ENCODE measurements at regions not wholly inside any gene's neighbourhood (a gene's known extent, or its start where the extent isn't known, plus 50 kb on each side); places are given as distances from the start of the nearest gene placed in this dataset.

- TF ChIP-seq ZNF462 (CRISPR knock-in tag; IDR thresholded peaks at IDR 0.05) (no peak), ETS1 (IDR thresholded peaks at IDR 0.05) (no peak), ZNF331 (CRISPR knock-in tag; IDR thresholded peaks at IDR 0.05; ENCODE audit: low read depth) (no peak), STAT1 (IDR thresholded peaks at IDR 0.05; ENCODE audit: unreplicated experiment) (no peak)
These were observed 93.1 kb upstream of the STEAP4 start (continued) for GRCh38 chr7:88399696-88400240.

- Histone ChIP-seq H3K27me3 (ENCODE audit: insufficient read depth) (no peaks in the 10 kb centered on the region), H3K27ac (ENCODE audit: low read depth) (no peak overlapping the region), H3K4me2 (no peak overlapping the region), H3F3A (replicated peaks; ENCODE audit: low read depth) (no peaks in the 10 kb centered on the region), H4K20me1 (replicated peaks; ENCODE audit: insufficient read depth) (no peaks in the 10 kb centered on the region), H3K4me1 (ENCODE audit: insufficient read depth) (no peaks in the 10 kb centered on the region), H3K9me2 (ENCODE audit: insufficient read depth) (0 out of 2 replicates have a peak, but pooled peaks cover under 1% of the 10 kb centered on the region), H3K36me3 (ENCODE audit: insufficient read depth) (no peaks in the 10 kb centered on the region), H3K4me3 (no peak overlapping the region), H2AFZ (no peak overlapping the region), H3K79me2 (replicated peaks; ENCODE audit: insufficient read depth) (no peaks in the 10 kb centered on the region)
- ATAC-seq: no peak
- no peak overlapping the region for H3K4me3 Mint-ChIP-seq
- peaks cover 3% of the 10 kb centered on the region; the same call in 2 of the 3 replicates for H3K4me1 Mint-ChIP-seq
- H3K36me3 Mint-ChIP-seq (ENCODE audit: low read depth): no peaks in the 10 kb centered on the region
- H3K27me3 Mint-ChIP-seq (ENCODE audit: insufficient read depth, low read depth, poor library complexity): no peaks in the 10 kb centered on the region
- H3K27ac Mint-ChIP-seq: no peak overlapping the region
- no peak for DNase-seq (ENCODE audit: low spot score)
- no peaks in the 10 kb centered on the region; the same call in 2 of the 3 replicates for H3K9me3 Mint-ChIP-seq
- TF ChIP-seq CTCF (conservative IDR thresholded peaks at IDR 0.05; ENCODE audit: low read depth in 2 of 2): no peak
- no peak for TF ChIP-seq STAT1 (IDR thresholded peaks at IDR 0.05; ENCODE audit: unreplicated experiment)
- no peak for TF ChIP-seq NANOG (IDR thresholded peaks at IDR 0.05; ENCODE audit: borderline replicate concordance)
- no peak for TF ChIP-seq EZH2 (IDR thresholded peaks at IDR 0.05; ENCODE audit: low read depth, unreplicated experiment)
- no peak for TF ChIP-seq ZNF331 (CRISPR knock-in tag; IDR thresholded peaks at IDR 0.05; ENCODE audit: low read depth)
- TF ChIP-seq POLR2AphosphoS5 (IDR thresholded peaks at IDR 0.05; ENCODE audit: low read depth): no peak
These were observed 92.3 kb upstream of the STEAP4 start for GRCh38 chr7:88399036-88399435.
